ENCODE measurements at regions not wholly inside any gene's neighbourhood (a gene's known extent, or its start where the extent isn't known, plus 50 kb on each side); places are given as distances from the start of the nearest gene placed in this dataset.

DNA sequence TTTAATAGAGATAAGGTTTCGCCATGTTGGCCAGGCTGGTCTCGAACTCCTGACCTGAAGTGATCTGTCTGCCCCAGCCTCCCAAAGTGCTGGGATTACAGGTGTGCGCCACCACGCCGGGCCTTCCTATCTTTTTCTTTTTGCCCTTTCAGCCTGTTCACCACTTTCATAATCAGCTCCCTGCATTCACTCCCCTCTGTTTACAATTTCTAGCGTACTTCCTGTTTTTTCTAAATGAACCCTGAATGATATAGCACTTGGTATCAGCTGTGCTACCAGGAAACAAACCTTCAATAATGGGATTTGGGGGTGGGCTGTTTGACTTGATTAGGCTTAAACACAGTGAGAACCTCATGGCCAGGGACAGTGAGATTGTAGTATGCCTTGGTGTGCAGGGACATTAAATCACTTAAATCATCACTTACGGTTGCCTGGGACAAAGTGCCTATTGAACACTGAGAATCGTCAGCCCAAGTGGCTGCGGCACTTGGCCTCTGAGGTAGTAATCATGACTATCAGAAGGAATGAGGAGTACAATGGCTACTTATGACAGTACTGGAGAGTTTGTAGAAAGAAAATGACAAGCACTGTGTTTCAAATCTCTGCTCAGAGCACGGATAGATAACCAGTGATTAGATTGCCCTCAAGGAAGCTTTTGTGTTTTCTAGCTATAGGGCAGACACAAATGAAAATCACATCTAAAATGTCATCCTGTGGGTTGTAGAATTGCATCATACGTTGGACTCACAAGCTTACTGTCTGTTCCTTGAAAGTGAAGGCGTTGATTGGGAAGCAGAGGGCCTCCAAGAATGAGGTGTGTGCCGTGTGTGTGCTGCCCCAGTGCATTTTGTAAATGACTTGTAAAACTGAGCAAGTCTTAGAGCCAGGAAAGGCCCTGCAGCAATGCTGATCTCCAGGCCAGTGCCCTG lies 661.8 kb downstream of the MATN1 start:
- no peak for DNase-seq

DNA sequence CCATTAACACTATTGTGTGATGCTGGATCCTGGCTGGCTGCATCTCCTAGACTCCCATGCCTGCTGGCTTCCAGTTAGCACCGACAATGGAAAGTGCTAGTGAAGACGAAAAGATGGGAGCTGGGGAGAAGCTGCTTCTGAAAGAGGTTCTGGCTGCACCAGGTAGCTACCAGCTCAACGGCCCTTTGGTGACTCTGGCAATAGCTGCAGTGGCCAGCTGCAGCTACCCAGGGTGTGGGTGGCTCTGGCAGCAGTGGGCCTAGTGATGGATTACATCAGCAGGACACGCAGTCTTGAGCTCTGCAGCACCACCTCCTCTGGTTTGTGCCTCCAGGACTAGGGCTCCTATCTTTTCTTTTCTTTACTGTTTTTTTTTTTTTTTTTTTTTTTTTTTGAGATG lies 662.6 kb downstream of the MATN1 start:
- DNase-seq: no peak

DNA sequence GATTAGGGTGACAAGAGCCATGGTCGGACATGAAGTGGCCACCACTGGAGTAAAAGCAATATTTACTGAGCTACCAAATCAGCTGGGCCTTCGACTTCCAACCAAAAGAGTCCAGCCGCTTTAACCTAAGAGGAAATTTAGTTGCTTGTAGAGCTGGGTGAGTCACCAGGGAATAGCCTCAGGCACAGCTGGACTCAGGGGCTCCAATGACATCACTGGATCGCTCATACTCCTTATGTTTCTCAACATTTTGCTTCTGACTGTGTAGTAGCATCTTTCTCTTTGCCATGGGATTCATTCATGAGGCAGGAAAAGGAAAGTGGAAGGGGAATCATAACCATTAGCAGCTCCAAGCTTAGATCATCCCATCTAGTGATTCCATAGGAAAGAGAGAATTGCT lies 664.4 kb downstream of the MATN1 start:
- no peak for DNase-seq

DNA sequence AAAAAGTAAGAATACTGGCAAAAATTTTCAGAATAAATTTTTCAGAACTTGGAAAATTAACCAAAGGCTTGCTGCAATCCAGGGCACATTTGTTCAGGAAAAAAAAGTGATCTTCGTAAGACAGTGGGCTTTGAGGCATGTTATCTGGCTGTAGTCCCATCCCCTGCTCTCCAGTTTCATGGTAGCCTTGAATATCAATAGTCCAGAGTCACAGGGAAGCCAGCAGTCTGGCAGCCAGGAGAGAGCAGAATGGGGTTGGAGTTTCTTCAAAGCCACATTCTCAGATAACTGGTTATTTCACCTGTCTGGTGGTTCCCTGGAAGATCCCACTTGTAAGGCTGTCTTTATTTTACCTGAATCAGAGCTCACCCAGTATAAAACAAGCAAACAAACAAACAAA lies 669.3 kb downstream of the MATN1 start:
- no peak for DNase-seq

DNA sequence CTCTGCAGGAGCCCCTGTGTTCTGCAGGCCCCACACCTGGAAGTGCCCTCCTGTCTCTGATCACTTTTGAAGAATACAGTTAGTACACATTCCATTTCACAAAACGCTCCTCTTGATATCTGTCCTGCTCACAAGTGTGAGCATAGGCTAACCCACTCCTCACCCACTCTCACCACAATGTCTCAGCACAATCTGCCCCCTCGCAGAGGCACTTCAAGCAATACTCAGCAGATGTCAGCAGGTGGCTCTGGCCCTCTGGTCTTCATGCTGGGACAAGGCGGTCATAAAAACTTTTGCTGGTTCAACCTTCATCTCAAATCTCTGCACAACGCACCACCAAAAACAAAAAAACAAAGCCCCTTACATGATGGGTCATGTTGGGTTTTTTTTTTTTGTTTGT lies 671.2 kb downstream of the MATN1 start:
- DNase-seq: no peak

DNA sequence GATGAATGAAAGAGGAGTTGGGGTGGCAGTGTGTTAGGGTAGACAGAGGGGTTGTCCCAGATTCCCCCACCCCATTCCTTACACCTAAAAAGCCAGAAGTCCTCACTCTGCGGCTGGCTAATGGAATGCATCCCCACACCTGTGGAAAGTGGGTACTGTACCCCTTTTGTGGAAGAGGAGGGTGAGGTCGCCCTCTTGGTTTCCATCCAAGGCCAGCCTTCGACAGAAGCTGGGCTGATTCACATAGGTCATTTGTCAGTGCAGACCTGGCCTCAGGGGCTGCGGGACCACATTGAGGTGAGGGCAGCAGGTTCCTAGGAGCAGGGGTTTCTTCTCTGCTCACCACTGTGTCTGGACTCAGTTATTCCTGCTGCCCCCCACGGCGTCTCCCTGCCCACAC lies 671.6 kb downstream of the MATN1 start:
- DNase-seq: no peak

DNA sequence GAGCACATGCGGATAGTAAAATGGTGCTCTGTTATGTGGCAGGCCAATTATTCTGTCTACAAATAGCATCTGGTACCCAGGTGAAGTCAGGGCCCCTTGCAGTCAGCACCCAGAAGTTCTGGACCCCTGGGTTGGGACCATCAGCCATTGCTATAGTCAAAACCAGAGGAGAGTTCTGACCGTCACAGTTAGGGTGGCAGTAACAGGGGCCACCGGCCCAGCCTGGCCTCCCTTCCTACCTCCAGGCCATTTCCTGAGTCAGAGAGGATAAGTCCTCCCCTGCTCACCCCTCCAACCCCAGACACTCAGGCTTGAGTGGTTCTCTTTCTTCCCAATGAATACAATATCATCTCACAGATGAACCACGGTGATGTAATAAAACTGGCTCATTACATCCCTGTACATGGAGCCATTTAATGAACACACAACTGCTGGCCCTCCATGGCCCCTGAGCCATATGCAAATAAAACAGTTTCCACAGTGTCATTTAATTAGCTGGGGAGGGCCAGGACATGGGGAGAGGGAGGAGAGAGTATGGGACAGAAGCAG lies 673.6 kb downstream of the MATN1 start:
- DNase-seq: no peak

DNA sequence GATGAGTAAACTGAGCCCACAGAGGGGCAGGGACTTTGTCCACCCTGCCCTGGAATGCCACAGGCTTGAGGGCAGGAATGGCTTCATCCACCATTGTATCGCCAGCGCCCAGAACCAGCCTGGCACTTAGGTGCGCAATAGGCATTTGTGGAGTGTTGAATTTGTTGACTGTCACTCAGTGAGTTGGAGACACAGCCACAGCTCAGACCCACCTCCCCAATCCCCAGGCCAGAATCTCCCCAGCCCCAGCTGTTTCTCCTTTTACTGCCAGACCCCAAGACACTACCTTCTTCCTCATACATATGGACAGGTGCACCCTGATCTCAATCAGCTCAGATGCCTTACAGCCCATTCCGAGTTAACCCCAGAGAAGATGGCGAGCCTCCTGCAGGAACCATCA lies 674.5 kb downstream of the MATN1 start:
- no peak for DNase-seq

DNA sequence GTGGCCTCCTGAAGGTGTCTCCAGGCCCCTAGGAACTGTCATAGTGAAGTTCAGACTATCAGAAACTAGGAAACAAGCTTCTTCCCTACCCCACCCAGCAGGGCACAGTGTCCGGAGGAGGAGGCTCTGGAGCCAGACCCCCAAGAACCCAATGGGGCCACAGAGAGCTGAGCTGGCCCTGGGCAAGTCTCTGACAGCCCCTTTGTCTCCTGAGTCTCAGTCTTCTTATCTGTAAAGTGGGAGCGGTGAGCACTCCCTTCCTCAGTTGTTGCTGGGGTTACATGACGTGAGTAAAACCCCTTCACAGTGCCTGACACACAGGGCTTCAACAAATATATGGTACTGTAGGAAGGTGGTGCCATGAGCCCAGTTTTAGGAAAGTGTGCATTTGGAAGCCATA lies 675.8 kb downstream of the MATN1 start:
- DNase-seq: no peak

DNA sequence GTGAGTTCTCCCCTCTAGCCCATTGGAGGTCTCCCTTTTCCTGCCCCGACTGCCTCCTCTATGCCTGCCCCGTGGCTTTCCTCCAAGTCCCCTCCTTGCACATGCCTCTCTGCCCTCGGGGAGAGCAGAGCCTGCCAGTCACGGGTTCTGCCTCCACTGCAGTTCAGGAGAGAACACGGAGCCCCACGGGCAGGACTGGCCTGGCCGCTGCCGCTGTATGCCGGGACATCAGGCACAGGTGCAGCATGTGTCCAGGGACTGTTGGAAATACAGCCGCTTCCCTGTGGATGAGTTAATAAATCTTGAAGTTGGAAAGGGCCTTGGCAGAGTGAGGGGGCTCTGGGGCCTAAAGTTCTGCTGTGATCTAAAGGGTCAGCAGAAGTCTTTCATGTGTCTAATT lies 676.6 kb downstream of the MATN1 start:
- no peak for DNase-seq

DNA sequence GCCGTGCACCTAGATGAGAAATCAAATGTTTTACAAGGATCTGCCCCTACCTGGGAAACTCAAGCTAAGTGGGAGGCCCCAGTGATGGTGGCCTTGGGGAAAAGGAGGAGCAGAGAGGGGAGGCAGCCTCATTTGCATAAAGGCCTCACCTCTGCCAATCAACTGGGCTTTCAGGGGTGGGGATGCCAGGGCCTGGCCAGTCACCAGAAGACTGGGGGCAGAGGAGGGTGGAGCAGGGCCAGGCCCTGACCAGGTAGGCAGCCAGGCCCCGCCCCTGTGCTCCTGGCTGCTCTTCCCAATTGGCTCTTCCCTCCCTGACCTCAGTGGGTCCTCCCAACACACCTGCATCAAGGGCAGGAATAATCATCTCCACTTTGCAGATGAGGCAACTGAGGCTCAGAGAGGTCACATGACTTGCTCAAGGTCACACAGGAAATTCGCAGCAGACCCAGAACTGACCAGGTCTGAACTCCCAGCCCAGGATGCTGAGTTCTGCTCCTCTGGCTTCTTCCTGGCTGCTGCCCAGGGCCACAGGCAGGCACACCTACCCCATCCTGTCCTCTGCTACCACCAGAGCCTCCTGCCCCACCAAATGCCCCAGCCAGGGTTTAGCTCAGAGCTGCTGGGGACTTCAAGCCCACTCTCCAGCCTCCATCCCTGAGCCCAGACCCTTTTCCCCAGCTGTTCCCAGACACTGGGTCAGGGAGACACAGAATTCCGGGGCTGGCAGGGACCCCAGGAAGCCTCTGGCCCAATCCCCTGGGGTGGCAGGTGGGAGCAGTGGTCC lies 677.9 kb downstream of the MATN1 start:
- DNase-seq: no peak

DNA sequence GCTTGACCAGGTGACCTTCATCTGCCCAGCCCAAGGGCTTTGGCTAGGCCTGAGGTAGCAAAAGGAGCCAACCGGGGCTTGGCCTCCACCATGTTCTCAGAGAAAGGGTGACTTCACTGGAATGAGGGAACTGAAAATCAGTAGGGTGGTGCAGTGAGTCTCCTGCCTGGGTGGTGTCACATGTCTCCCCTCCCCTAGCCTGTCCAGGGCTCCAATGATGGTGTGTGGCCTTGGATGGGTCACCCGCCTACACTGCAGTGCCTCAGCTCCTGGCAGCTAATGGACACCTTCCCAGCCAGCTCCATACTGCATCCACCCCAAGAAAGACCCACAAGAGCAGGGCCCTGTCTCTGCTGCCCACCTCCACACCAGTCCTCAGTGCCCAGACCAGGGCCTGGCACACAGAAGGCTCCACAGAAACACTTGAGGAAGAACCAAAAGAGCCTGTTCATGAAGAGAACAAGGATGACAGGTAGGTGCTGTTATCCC lies 678.7 kb downstream of the MATN1 start:
- no peak for DNase-seq

DNA sequence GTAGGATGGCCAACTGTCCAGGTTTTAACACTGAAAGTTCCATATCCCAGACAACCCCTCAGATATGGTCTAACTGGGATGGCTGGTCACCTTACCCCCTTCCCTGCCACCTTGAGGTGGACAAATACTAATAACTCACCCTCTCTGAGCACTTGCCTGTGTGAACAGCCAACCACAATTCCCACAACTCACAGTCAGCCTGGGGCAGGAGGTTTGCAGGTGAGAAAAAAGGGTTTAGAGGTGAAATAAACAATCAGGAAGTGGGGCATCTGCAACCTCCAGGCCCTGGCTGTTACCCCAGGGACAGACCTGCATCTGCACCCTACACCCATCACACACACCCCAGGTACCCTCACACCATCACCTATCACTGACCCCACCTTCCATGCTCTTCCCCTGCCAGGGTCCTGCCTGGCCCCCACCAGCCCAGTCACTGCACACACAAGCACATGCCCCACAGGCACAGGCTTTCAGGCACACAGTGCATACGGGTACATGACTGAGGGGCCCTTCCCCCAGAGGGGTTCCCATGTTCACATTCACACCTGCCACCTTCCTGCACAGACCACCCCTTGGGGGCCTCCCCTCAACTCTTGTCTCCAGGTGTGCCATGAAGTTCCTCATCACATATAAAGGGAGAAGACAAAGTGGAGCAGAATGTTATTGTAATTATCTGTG lies 679.5 kb downstream of the MATN1 start:
- DNase-seq: no peak

DNA sequence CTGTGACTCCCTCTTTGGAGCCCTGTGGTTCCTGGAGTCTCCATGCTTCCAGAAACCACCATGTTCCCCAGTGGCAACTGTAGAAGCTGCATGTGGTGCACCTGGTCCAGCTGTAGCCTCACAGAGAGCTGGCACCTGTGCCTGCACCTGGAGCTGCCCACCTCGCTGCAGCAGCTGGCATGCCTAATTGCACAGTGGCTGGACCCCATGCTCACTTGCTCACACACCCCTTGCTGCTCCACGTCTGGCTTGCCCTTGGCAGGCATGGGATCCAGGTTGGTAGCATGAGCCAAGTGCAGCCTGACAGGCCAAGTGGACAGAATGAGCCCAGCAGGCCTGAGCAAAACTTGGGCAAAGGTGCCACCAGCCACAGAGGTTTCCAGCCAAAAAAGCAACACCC lies 680.1 kb downstream of the MATN1 start:
- no peak for DNase-seq

DNA sequence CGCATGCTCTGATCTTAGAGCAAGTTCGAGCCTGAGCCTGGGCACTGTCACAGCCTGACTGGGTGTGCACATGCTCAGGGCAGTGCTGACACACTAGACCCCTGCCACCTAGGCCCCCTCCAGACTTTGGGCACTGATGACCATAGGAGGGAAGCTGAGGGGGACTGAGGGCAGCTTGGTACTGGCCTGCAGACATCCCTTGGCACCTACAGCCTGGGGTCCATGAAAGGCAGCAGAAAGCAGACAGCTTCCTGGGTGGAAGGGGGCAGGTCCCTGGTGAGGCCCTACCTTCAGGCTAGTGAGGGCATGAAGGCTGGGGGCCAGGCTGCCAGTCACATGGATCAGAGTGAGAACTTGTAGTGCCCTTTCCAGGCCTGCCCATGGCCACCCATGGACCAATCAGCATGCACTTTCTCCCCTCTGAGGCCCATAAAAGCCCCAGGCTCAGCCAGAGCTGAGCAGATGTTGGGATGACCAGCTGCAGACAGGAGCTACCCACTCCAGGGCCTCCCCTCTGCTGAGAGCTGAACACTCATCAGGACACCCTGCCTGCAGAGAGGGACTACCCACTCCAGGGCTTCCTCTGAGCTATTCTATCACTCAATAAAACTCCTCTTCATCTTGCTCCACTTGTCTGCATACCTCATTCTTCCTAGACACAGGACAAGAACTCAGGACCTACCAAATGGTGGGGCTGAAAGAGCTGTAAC lies 680.8 kb downstream of the MATN1 start:
- no peak for DNase-seq

DNA sequence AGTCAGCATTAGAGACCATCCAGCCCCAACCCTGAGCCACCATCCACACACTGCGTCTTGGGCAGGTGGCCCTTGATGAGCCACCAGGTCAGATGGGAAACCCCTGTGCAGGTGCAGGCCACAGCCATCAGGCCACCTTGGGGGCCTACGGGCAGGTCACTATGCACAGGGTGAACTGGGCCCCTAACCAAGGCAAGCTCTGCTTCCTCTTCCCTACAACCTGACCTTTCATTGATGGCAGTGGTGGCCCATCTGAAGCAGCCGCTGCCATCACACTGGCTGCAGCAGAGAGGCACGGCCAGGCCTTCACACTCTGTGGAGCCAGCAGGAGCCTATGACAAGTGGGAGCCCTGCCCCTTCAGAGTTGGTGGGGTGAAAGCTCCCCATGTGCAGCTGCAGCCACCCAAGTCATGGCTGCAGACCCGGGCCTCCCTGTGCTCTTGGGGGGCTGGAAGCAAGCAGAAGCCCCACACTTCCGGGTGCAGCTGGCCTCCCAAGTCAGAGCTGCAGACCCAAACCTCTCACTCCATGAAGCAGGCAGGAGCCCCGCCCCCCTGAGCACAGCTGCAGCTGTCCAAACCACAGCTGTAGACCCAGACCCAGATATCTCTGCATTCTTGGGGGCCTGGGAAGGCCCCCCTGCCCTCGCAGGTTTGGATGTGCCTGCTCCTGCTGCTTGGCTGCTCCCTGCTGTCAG lies 681.5 kb downstream of the MATN1 start:
- DNase-seq: no peak

DNA sequence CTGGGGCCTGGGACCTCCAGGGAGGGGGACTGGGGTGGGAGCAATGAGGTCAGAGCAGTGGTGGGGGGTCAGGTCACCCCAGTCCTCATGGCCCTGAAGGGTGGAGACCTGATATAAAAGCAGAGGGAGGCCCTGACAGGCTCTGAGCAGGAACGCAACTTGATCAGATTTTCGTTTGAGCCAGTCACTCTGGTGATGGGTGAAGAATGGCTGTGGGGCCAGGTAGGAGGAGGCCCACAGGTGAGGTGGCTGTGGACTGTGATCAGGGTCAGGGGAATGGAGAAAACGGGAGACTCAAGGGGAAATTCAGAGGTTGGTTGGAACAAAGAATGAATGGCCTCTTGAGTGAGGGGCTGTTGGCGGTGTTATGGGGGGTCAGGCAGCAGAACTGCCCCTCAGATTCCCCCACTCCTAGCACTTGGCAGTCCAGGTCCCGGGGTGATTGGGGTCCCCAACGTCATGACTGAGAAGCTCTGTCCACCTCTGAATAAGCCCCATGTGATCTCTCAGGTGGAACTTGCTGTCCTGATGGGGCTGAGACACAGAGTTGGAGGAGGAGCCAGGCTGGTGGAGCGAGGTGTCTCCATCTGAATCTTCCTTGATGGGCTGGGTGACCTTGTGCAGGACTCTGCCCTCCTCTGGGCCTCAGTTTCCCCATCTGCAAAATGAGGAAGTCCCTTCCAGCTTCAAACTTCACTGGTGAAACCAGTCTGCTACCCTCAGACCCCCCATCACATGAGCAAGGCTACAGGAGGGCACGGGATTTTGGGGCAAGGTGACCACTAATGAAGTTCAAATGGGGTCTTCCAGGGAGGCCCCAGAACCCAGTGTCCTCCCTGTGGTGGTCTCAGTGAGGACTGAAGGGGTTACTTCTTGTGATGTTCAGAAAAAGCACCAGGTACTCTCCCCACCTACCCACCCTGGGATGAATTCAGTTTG lies 683.0 kb downstream of the MATN1 start:
- DNase-seq: no peak

DNA sequence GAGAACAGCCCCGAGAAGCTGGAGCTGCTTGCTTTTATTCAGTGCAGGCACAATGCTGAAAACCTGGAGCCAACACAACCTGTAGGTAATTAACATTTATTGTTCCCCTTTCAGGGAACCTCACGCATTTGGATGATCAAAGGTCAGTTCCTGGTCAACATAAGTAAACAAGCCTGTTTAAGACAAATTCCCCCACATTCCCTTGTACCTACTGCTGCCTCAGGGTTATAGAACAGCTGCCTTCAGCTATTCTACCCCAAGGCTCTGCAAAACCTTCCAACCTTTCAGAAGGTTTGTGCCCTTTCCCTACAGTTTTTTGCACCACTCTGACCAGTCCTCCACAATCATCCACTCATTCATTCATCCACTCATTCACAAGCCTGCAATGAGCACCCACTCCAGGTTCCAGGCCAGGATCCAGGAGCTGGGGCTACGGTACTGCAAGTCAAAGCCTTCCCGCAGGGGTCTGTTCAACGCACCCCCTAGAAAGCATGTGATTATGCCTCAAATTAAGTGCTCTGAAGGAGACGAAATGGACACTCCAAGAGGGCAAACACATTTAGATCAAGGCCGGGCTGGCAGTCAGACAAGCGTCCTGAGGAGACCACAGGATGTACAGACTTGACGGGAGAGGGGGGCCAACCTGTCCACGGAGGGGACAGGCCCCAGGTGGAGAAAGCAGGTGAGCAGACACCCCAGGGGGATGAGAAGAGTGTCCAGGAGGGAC lies 683.9 kb downstream of the MATN1 start:
- no peak for DNase-seq

DNA sequence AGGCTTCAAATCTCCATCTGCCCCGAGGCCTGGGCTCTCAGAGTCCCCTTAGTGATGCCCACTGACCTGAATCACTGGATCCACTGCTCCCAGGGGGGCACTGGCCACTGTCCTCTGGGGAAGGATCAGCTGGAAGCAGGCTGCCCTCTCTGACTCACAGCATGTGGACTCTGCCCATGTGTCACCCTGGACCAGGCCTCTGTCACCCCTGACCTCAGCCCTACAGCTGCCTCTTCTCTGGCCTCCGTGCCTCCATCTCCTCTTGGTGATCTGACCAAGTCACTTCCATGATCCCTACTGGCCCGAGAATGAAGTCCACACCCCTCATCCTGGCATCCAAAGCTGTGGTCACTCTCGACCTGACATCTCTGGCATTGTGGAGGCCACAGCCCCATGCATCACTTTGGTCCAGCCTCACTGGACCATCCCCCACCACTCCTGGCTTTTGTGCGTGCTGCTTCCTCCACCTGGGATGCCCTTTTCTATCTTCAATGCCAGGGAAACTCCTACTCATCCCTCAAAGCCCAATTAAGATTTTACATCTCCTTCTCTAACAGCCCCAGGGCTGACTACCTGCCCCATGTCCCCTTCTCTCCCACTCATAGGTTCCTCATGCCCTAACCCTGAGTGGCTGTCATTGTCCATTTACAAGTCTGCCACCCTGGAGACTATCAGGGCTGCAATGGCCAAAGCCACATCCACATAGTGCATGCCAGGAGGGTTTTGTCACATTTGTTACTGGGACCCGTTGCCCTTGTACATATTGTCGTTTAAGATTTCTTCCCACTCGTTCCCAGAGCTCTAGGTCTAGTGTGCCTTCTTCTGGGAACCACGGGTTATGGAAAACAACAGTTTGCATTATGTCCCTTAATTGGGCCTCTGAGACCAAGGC lies 685.0 kb downstream of the MATN1 start:
- no peak for DNase-seq
